ENCODE measurements at regions not wholly inside any gene's neighbourhood (a gene's known extent, or its start where the extent isn't known, plus 50 kb on each side); places are given as distances from the start of the nearest gene placed in this dataset.
"Not testable (repeated sequence)": the region's sequence is repeated elsewhere in the genome, so short reads cannot be mapped to it uniquely, and the experiment has no call there.

DNA sequence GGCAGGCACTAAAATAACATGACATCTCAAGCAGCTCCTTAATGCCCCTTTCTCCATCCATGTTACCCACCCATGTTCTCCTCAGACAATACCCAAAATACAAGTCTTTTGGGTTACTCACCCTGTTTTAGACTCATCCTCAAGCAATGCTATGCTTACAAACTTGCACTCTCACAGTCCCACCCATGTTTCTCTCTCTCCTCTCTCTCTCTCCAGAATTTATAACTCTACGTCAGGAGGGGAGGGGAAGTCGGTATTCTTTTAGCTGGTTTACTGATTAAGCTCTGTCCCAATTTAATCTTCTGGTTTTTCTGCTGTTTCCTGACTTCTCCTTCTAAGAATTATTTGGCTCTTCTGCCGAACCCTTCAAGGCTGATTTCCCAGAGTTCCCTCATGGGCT, 98.0 kb upstream of the NR5A2 start:
- no peaks in the 10 kb centered on the region for H3K4me1 ChIP-seq (ENCODE audit: insufficient read depth, low read length)
- H4K20me1 ChIP-seq (ENCODE audit: insufficient read depth, low read length), result no peaks in the 10 kb centered on the region
- H3K36me3 ChIP-seq (ENCODE audit: insufficient read depth, low read length), result no peaks in the 10 kb centered on the region
- no peak overlapping the region for H3K27ac ChIP-seq (ENCODE audit: low read depth, low read length)
- Mint-ChIP-seq H3K36me3 (ENCODE audit: low read depth, unreplicated experiment) (no peaks in the 10 kb centered on the region), H3K4me3 (ENCODE audit: unreplicated experiment) (no peak overlapping the region), H3K27ac (ENCODE audit: unreplicated experiment) (no peak overlapping the region), H3K9me3 (ENCODE audit: unreplicated experiment) (no peaks in the 10 kb centered on the region), H3K27me3 (ENCODE audit: low read depth, unreplicated experiment) (no peaks in the 10 kb centered on the region), H3K4me1 (ENCODE audit: low read depth, unreplicated experiment) (no peaks in the 10 kb centered on the region)
- DNase-seq (ENCODE audit: low read depth) (no peak), FAIRE-seq (no peak)
- H3K9ac ChIP-seq (ENCODE audit: low read length), result no peak overlapping the region
- no peak overlapping the region for H2AFZ ChIP-seq (ENCODE audit: low read depth, low read length)
- H3K79me2 ChIP-seq (ENCODE audit: insufficient read depth, low read length), result no peaks in the 10 kb centered on the region
- TF ChIP-seq, protein P1, sequence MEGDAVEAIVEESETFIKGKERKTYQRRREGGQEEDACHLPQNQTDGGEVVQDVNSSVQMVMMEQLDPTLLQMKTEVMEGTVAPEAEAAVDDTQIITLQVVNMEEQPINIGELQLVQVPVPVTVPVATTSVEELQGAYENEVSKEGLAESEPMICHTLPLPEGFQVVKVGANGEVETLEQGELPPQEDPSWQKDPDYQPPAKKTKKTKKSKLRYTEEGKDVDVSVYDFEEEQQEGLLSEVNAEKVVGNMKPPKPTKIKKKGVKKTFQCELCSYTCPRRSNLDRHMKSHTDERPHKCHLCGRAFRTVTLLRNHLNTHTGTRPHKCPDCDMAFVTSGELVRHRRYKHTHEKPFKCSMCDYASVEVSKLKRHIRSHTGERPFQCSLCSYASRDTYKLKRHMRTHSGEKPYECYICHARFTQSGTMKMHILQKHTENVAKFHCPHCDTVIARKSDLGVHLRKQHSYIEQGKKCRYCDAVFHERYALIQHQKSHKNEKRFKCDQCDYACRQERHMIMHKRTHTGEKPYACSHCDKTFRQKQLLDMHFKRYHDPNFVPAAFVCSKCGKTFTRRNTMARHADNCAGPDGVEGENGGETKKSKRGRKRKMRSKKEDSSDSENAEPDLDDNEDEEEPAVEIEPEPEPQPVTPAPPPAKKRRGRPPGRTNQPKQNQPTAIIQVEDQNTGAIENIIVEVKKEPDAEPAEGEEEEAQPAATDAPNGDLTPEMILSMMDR (IDR thresholded peaks at IDR 0.05; ENCODE audit: insufficient read depth, low read depth, low read length), result no peak
- TF ChIP-seq EZH2 (IDR thresholded peaks at IDR 0.05; ENCODE audit: insufficient read depth, low read length), result no peak
- H3K9me3 ChIP-seq (ENCODE audit: insufficient read depth, low read depth, low read length), result no peaks in the 10 kb centered on the region
- H3K4me3 ChIP-seq (ENCODE audit: insufficient read depth, low read depth, low read length), result no peak overlapping the region
- no peak overlapping the region for H3K4me2 ChIP-seq (ENCODE audit: low read length)
- H3K27me3 ChIP-seq (ENCODE audit: insufficient read depth, low read length), result peaks cover 5% of the 10 kb centered on the region

DNA sequence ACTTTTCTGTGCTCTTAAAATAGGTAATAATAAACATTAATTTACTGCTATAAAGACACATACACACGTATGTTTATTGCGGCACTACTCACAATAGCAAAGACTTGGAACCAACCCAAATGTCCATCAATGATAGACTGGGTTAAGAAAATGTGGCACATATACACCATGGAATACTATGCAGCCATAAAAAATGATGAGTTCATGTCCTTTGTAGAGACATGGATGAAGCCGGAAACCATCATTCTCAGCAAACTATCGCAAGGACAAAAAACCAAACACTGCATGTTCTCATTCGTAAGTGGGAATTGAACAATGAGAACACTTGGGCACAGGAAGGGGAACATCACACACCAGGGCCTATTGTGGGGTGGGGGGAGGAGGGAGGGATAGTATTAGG, 97.4 kb upstream of the NR5A2 start:
- not testable (repeated sequence) for H3K4me3 ChIP-seq (ENCODE audit: insufficient read depth, low read depth, low read length); DNase-seq (ENCODE audit: low read depth); H3K4me3 Mint-ChIP-seq (ENCODE audit: unreplicated experiment); H3K9ac ChIP-seq (ENCODE audit: low read length); FAIRE-seq; H3K79me2 ChIP-seq (ENCODE audit: insufficient read depth, low read length); H3K27me3 ChIP-seq (ENCODE audit: insufficient read depth, low read length); H3K9me3 ChIP-seq (ENCODE audit: insufficient read depth, low read depth, low read length); H3K36me3 Mint-ChIP-seq (ENCODE audit: low read depth, unreplicated experiment); H3K27ac ChIP-seq (ENCODE audit: low read depth, low read length); H3K4me1 Mint-ChIP-seq (ENCODE audit: low read depth, unreplicated experiment); H3K27ac Mint-ChIP-seq (ENCODE audit: unreplicated experiment); H3K4me2 ChIP-seq (ENCODE audit: low read length); H4K20me1 ChIP-seq (ENCODE audit: insufficient read depth, low read length); H3K27me3 Mint-ChIP-seq (ENCODE audit: low read depth, unreplicated experiment); H3K4me1 ChIP-seq (ENCODE audit: insufficient read depth, low read length); H3K9me3 Mint-ChIP-seq (ENCODE audit: unreplicated experiment); H3K36me3 ChIP-seq (ENCODE audit: insufficient read depth, low read length); H2AFZ ChIP-seq (ENCODE audit: low read depth, low read length)

DNA sequence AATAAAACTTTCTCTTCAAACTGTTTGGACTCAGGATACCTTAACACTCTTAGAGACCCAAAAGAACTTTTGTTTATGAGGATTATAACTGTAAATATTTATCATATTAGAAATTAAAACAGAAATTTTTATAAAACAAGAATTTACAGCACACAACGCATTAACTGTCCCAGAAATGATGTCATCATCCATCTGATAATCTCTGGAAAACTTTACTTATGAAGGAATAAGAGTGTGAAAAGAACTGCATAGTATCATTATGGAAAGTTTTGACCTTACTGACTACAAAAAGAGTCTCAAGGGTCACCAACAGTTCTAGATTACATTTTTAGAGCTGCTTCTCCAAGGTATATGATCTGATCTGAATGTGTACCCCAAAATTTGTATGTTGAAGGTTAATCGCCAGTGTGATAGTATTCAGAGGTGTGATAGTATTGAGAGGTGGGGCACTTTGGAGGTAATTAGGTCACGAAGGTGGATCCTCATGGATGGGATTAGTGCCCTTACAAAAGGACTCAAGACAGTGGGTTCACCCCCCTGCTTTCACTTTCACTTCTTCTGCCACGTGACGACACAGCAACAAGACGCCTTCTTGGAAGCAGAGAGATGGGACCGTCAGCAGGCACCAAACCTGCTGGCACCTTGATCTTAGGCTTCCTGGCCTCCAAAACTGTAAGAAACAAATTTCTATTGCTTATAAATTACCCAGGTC, 95.7 kb upstream of the NR5A2 start:
- Mint-ChIP-seq H3K4me3 (ENCODE audit: unreplicated experiment) (no peak overlapping the region), H3K4me1 (ENCODE audit: low read depth, unreplicated experiment) (no peaks in the 10 kb centered on the region), H3K27me3 (ENCODE audit: low read depth, unreplicated experiment) (peaks cover 3% of the 10 kb centered on the region), H3K36me3 (ENCODE audit: low read depth, unreplicated experiment) (no peaks in the 10 kb centered on the region), H3K27ac (ENCODE audit: unreplicated experiment) (no peak overlapping the region), H3K9me3 (ENCODE audit: unreplicated experiment) (no peaks in the 10 kb centered on the region)
- TF ChIP-seq, protein P1 (IDR thresholded peaks at IDR 0.05; ENCODE audit: insufficient read depth, low read depth, low read length), result no peak
- TF ChIP-seq EZH2 (IDR thresholded peaks at IDR 0.05; ENCODE audit: insufficient read depth, low read length), result no peak
- no peaks in the 10 kb centered on the region for H4K20me1 ChIP-seq (ENCODE audit: insufficient read depth, low read length)
- FAIRE-seq (no peak), DNase-seq (ENCODE audit: low read depth) (no peak)
- no peak overlapping the region for H3K27ac ChIP-seq (ENCODE audit: low read depth, low read length)
- H3K9ac ChIP-seq (ENCODE audit: low read length), result no peak overlapping the region
- no peaks in the 10 kb centered on the region for H3K79me2 ChIP-seq (ENCODE audit: insufficient read depth, low read length)
- H3K36me3 ChIP-seq (ENCODE audit: insufficient read depth, low read length), result no peaks in the 10 kb centered on the region
- peaks cover 13% of the 10 kb centered on the region for H3K27me3 ChIP-seq (ENCODE audit: insufficient read depth, low read length)
- H2AFZ ChIP-seq (ENCODE audit: low read depth, low read length), result no peak overlapping the region
- H3K4me1 ChIP-seq (ENCODE audit: insufficient read depth, low read length), result no peaks in the 10 kb centered on the region
- H3K9me3 ChIP-seq (ENCODE audit: insufficient read depth, low read depth, low read length), result no peaks in the 10 kb centered on the region
- H3K4me3 ChIP-seq (ENCODE audit: insufficient read depth, low read depth, low read length), result no peak overlapping the region
- no peak overlapping the region for H3K4me2 ChIP-seq (ENCODE audit: low read length)

Data from astrocyte (in vitro differentiated cells and primary cell).